Superior temporal gyrus (tissue), 1 donor: ENCODE measurements at regions not wholly inside any gene's neighbourhood (a gene's known extent, or its start where the extent isn't known, plus 50 kb on each side); places are given as distances from the start of the nearest gene placed in this dataset.
"Not testable (repeated sequence)": the region's sequence is repeated elsewhere in the genome, so short reads cannot be mapped to it uniquely, and the experiment has no call there.

Experiments used
- DNase-seq: peaks from one replicate; pipeline ENCODE4 v3.0.0-alpha.2; 2016; ENCODE audit errors: extremely low spot score

GRCh38 chr3:83251490-83251889 is 1490.0 kb upstream of the GBE1 start:
- DNase-seq: no peak

- DNase-seq: no peak
Observed at GRCh38 chr3:83250613-83251012, 1489.2 kb upstream of the GBE1 start.

GRCh38 chr3:83248454-83248853 is 1487.0 kb upstream of the GBE1 start:
- DNase-seq: no peak

DNA sequence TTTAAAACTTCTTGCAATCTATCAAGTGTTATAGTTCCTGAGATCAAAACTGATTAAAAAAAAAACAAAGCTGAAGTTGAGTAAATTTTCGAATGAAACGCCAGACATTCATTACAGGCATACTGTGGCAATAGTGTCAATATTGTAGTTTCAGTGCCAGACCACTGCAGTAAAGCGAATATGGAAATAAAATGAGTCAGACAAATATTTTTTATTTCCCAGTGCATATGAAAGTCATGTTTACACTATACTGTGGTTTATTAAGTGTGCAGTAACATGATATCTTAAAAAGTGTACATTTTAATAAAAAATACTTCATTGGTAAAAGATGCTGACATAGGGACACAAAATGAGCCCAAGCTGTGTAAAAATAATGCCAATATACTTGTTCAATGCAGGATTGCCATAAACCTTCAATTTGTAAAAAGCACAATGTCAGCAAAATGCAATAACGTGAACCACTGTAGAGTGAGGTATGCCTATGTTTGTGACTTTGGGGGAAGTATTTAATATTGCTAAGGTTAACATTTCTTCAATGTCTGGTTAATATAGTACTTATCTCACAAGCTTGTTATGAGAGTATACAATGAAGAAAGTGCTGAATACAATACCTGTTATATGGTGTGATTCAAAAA is 1473.9 kb upstream of the GBE1 start:
- DNase-seq: no peak

GRCh38 chr3:83233715-83234114 is 1472.3 kb upstream of the GBE1 start:
- no peak for DNase-seq

DNA sequence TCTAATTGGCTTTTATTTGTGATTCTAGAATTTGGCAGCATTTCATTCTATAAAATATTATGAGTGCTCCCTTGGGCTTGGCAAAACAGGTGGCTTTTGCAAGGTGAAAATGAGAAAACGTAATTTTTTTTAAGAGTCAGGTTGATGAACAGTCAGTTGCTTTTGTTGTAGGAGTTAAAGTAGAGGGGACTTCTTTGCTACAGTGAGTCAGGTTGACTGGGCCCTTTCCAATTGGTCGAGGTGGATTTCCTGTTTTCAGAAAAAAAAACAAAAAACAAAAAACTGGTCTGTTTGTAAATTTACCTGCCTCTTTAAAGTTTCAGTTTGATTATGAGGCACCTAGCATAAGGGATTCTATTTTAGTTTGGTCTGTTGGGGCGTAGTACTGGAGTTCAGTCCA is 1469.4 kb upstream of the GBE1 start:
- no peak for DNase-seq

- DNase-seq: no peak
Observed at GRCh38 chr3:83230376-83230775, 1468.9 kb upstream of the GBE1 start.

- DNase-seq: no peak
Observed at GRCh38 chr3:83226751-83227150, 1465.3 kb upstream of the GBE1 start.

DNA sequence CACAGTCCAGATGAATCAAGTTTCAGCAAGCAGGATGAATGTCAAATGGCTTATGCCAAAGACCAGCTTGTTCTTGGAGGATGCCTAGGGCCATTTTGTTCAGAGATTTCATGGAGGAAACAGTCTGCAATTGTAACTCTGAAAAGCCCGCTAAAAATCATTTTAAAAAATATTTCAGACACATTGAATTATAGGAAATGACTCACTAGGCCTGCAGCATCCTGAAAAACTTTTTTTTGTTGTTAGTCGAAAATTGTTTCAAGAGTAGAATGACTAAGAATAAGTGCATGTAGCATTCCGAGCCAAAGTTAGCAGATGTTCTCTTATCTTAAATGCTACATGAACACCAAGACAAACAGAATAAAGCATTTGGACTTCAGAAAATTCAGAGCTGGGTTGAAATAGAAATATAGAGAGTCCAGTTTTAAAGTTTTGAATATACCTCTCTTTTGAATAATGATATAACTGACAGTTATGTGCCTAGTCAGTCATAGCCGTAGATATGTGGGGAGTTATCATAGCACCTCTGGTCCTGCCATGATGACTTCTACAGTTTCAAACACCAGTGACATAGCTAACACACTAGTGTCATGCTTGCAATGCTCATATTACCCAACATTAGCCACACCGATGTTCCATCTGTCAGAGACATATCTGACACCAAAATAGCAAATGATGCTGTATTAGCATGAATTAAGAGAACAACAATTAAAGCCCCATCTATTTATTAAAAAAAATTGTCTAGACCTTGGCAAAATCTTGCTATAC is 1462.8 kb upstream of the GBE1 start:
- DNase-seq: peak; percentile 45

DNA sequence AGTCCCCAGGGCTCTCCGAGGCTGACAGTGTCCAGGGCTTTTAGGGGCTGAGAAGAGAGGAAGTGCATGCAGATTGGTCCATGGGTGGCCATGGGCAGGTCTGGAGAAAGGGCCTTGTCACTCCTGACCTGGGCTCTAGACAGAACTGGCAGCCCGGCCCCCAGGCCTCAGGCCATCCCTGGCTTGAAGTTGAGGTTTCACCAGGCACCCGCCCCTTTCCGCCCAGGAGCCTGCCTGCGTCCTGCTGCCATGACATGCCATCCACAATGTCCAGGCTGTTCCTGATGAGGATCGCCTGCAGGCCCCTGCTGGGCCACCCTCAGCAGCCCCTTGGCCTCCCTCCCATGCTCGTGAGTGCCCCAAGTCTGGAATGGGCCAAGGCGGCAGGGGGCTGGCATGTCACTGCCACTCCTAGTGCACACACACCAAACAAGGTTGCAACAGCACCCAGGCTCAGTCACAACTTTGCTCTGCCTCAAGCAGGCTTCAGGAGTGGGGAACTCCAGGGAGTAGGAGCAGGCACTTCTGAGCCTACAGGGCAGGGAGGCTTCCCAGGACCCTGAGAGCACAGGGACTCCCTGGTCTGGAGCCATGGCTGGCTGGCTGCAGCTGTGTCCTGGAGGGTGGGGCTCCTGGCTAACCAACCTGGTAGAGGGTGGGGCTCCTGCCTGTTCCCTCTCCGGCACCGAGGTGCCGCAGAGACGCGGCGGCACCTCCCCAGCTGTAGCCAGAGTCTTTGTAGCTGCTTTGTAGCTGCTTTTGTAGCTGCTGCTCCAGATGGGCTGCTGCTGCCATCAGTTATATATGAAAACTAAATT is 1457.1 kb upstream of the GBE1 start:
- DNase-seq: no peak

DNA sequence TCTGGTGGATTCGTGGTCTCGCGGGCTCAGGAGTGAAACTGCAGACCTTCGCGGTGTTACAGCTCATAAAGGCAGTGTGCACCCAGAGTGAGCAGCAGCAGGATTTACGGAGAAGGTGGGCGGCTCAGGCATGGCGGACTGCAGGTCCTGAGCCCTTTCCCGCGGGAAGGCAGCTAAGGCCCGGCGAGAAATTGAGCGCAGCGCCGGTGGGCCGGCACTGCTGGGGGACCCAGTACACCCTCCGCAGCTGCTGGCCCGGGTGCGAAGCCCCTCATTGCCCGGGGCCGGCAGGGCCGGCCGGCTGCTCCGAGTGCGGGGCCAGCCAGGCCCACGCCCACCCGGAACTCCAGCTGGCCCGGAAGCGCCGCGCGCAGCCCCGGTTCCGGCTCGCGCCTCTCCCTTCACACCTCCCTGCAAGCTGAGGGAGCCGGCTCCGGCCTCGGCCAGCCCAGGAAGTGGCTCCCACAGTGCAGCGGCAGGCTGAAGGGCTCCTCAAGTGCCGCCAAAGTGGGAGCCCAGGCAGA is 1456.2 kb upstream of the GBE1 start:
- not testable (repeated sequence) for DNase-seq

- no peak for DNase-seq
Observed at GRCh38 chr3:83216919-83217594, 1455.6 kb upstream of the GBE1 start.

- no peak for DNase-seq
Observed at GRCh38 chr3:83195243-83195642, 1433.8 kb upstream of the GBE1 start.

DNA sequence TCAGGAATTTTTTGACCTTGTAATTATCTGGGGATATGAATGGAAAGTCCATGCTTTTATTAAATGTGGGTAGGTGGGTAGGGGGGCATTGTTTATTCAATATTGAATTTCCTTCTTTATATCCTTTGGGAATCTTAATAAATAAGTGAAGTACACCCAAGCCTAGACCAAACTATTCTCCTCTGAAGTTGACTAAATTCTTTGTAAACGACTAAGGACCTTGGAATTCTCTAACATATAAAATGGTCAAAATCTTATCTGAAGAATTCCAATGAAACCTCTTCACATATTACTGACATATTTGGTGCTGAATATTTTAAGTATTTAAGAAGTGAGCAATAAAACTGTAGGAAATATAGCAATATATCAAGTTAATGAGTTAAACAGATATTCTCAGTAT is 1432.1 kb upstream of the GBE1 start:
- no peak for DNase-seq

GRCh38 chr3:83189634-83190033 is 1428.2 kb upstream of the GBE1 start:
- DNase-seq: no peak

DNA sequence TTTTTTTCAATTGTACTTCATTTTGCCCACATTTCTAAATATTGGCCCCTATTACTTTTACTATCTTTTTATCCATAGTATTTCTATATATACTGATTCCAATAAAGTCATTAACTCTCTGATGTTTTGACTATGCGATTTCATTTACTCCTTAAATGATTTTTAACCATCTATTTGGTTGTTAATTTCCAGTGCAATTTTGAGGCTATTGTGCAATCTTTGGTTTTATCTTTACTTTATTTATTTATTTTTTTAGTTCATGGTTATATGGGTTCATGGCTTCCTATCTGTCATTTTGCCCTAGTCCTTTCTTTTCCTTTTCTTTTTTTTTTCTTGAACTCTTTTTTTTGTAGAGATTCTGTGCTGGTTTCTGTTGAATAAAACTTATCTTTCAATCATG is 1408.0 kb upstream of the GBE1 start:
- no peak for DNase-seq

DNA sequence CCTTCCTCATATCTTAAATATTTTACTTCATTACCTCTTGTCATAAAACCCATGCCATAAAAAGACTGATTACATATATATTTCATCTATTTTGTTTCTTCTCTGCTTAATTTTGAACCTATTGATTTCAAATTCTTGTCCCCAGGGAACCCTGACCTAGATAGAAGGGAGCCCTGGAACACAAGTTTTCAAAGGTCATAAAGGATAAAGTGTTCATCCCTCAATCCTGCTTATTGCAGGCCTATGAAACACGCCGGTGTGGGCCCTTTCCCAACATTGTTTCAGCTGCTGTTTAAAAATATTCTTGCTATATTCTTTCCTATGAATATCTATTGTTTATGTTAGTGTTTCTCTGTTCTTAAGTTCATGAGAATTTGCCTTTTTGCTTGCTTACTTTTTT is 1389.5 kb upstream of the GBE1 start:
- no peak for DNase-seq

GRCh38 chr3:83140983-83141382 is 1379.5 kb upstream of the GBE1 start:
- DNase-seq: no peak

- DNase-seq: no peak
Observed at GRCh38 chr3:83131236-83131635, 1369.8 kb upstream of the GBE1 start.

GRCh38 chr3:83122774-83123350 is 1361.4 kb upstream of the GBE1 start:
- DNase-seq: no peak

- DNase-seq: no peak
Observed at GRCh38 chr3:83093222-83093572, 1331.8 kb upstream of the GBE1 start.
